ENCODE measurements at regions not wholly inside any gene's neighbourhood (a gene's known extent, or its start where the extent isn't known, plus 50 kb on each side); places are given as distances from the start of the nearest gene placed in this dataset.

- no peak overlapping the region for H3K4me3 ChIP-seq (ENCODE audit: extremely low read depth in 1 of 4, insufficient read depth in 2 of 4, low read depth in 3 of 4, low read length in 4 of 4)
- no peaks in the 10 kb centered on the region for H3K79me1 ChIP-seq (ENCODE audit: low read depth, low read length)
- no peaks in the 10 kb centered on the region for H3K4me1 ChIP-seq (replicated peaks in 1 of 4; ENCODE audit: control insufficient read depth in 3 of 4, insufficient read depth in 4 of 4, low read length in 3 of 4)
- no peak overlapping the region for H3K56ac ChIP-seq (replicated peaks; ENCODE audit: insufficient read length, low read depth, low read length)
- H3K4ac ChIP-seq (replicated peaks; ENCODE audit: insufficient read length, low read depth, low read length) = no peak overlapping the region
- no peaks in the 10 kb centered on the region for H3K36me3 ChIP-seq (ENCODE audit: control insufficient read depth in 2 of 4, insufficient read depth in 4 of 4, low read length in 3 of 4)
- no peaks in the 10 kb centered on the region for H3K79me2 ChIP-seq (ENCODE audit: control insufficient read depth in 1 of 2, insufficient read depth in 2 of 2, low read length in 2 of 2)
- no peak overlapping the region for H3K23ac ChIP-seq (ENCODE audit: insufficient read length)
- ChIA-PET CTCF (ENCODE audit: partially characterized antibody) (no interaction called here), POLR2A (ENCODE audit: partially characterized antibody) (interaction anchor here (0.6 kb wide), 1 partner anchor 300 kb away, joined by 4 read pairs; no protein-coding TSS in a partner anchor)
- no peaks in the 10 kb centered on the region for H3K27me3 ChIP-seq (replicated peaks in 1 of 4; ENCODE audit: control insufficient read depth in 3 of 4, extremely low read depth in 1 of 4, insufficient read depth in 3 of 4, low read length in 3 of 4)
- H4K91ac ChIP-seq (replicated peaks; ENCODE audit: insufficient read length, low read length) = no peak overlapping the region
- H2BK20ac ChIP-seq (ENCODE audit: low read length) = no peak overlapping the region
- H3K27ac ChIP-seq (ENCODE audit: low read depth, low read length) = no peak overlapping the region
- no peaks in the 10 kb centered on the region for H3K9me3 ChIP-seq (ENCODE audit: insufficient read depth in 2 of 2, low read depth in 1 of 2, low read length in 1 of 2)
- 89 to 100% methylated on average over 1 to 11 of the region's 11 CpGs for WGBS, 2 experiments (ENCODE audit: extremely low coverage in 1 of 2, insufficient coverage in 1 of 2, insufficient read length in 1 of 2, insufficient replicate concordance in 2 of 2, low coverage in 1 of 2, low lambda C conversion rate in 2 of 2, missing lambda C conversion rate in 1 of 2)
- FAIRE-seq (no peak), DNase-seq (ENCODE audit: low read depth in 1 of 2, low spot score in 2 of 2) (no peak)
- H2BK12ac ChIP-seq (ENCODE audit: low read depth, low read length) = no peak overlapping the region
- no peak overlapping the region for H4K8ac ChIP-seq (ENCODE audit: extremely low read depth, insufficient read depth, low read length)
- no peak overlapping the region for H2AK5ac ChIP-seq (ENCODE audit: low read depth, low read length)
- H4K5ac ChIP-seq (ENCODE audit: insufficient read length, low read depth, low read length) = no peak overlapping the region
- H3K23me2 ChIP-seq (ENCODE audit: low read depth, low read length) = no peaks in the 10 kb centered on the region
- H3K14ac ChIP-seq (ENCODE audit: insufficient read length) = no peak overlapping the region
- H3K18ac ChIP-seq (ENCODE audit: extremely low read depth, low read length) = no peak overlapping the region
- H2BK5ac ChIP-seq (ENCODE audit: low read depth, low read length) = no peak overlapping the region
- H2BK120ac ChIP-seq (replicated peaks; ENCODE audit: low read depth, low read length) = no peak overlapping the region
- no peak overlapping the region for H2BK15ac ChIP-seq (ENCODE audit: low read length)
- H3K4me2 ChIP-seq (ENCODE audit: insufficient read depth in 1 of 2, low read depth in 2 of 2, low read length in 2 of 2) = no peak overlapping the region
- no peak overlapping the region for H2AFZ ChIP-seq (ENCODE audit: low read length)
- no peak overlapping the region for H3K9ac ChIP-seq (replicated peaks in 1 of 4; ENCODE audit: extremely low read depth in 1 of 4, low read depth in 3 of 4, low read length in 3 of 4)
- no peaks in the 10 kb centered on the region for H4K20me1 ChIP-seq (replicated peaks in 1 of 2; ENCODE audit: control insufficient read depth in 1 of 2, insufficient read depth in 2 of 2, low read length in 2 of 2)
- TF ChIP-seq RFX5 (IDR thresholded peaks at IDR 0.05; ENCODE audit: borderline replicate concordance, low read depth, low read length) = no peak
- TF ChIP-seq SRF (IDR thresholded peaks at IDR 0.05; ENCODE audit: low read depth, low read length) = no peak
- no peak for TF ChIP-seq MAFK (IDR thresholded peaks at IDR 0.05; ENCODE audit: low read depth, low read length)
- no peak for TF ChIP-seq SUZ12 (IDR thresholded peaks at IDR 0.05; ENCODE audit: low read length)
- no peak for TF ChIP-seq TAF7 (optimal IDR thresholded peaks at IDR 0.05; ENCODE audit: borderline replicate concordance, low read depth, low read length)
- no peak for TF ChIP-seq ATF3 (IDR thresholded peaks at IDR 0.05; ENCODE audit: insufficient read depth, low read depth, low read length)
- no peak for TF ChIP-seq E2F6 (IDR thresholded peaks at IDR 0.05)
- TF ChIP-seq CHD1 (IDR thresholded peaks at IDR 0.05; ENCODE audit: low read depth, low read length) = no peak
- TF ChIP-seq USF2 (IDR thresholded peaks at IDR 0.05; ENCODE audit: low read length) = no peak
- TF ChIP-seq HDAC6 (IDR thresholded peaks at IDR 0.05; ENCODE audit: low read depth, low read length) = no peak
- TF ChIP-seq BACH1 (IDR thresholded peaks at IDR 0.05; ENCODE audit: low read length) = no peak
These were observed 260.1 kb downstream of the KCNE4 start for GRCh38 chr2:223311889-223312680.

All from H1 (cell line).